ENCODE measurements at regions not wholly inside any gene's neighbourhood (a gene's known extent, or its start where the extent isn't known, plus 50 kb on each side); places are given as distances from the start of the nearest gene placed in this dataset.

DNA sequence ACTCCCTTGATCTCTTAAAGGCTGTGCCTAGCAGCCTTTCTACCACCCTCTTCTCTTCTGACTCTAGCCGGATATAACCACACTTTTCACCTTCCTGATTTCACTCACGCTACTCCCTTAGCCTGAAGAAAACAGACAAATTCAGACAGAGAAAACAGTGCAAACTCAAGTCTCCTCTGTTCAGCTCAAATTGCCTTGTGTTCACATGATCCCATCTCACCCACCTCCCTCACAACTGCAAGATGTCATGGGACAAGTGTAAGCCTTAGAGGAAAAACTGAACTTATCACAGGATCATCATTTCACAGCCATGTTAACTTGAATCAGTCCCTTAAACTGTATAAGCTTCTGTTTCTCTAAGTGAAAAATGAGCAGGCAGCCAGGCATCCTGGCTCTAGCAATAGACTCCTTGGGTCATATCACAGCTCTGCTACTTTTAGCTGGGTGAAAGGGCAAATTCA lies 66.5 kb upstream of the TENT5A start:
- no peak for DNase-seq

GRCh38 chr6:81816380-81816779 lies 63.9 kb upstream of the TENT5A start:
- DNase-seq, result no peak

DNA sequence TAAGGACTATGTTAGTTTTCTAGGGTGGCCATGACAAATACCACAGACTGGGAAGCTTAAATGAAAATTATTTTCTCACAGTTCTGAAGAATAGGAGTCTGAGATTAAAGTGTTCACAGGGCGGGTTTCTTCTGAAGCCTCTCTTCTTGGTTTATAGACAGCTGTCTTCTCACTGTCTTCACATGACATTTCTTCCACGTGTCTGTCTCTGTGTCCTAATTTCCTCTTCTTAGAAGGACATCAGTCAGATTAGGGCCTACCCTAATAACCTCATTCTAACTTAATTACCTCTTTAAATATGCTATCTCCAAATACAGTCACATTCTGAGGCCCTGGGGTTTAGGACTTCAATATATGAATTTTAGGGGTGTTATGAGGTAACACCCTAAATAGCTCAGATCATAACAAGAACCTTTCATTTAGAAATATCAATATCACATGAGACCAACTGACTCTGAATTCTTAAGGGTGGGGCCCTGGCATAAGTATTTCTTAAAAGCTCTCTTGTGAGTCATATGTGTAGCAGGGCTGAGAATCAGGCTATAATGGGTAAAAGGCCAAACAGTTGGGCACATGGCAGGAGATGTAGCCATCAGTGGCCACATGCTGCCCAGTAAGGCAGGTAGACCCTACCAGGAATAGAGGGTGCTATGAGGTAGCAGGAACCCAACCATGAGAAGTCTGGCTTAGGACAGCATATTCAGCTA lies 62.0 kb upstream of the TENT5A start:
- no peak for DNase-seq

GRCh38 chr6:81813305-81813704 lies 60.8 kb upstream of the TENT5A start:
- no peak for DNase-seq

GRCh38 chr6:81812401-81812800 lies 59.9 kb upstream of the TENT5A start:
- no peak for DNase-seq

DNA sequence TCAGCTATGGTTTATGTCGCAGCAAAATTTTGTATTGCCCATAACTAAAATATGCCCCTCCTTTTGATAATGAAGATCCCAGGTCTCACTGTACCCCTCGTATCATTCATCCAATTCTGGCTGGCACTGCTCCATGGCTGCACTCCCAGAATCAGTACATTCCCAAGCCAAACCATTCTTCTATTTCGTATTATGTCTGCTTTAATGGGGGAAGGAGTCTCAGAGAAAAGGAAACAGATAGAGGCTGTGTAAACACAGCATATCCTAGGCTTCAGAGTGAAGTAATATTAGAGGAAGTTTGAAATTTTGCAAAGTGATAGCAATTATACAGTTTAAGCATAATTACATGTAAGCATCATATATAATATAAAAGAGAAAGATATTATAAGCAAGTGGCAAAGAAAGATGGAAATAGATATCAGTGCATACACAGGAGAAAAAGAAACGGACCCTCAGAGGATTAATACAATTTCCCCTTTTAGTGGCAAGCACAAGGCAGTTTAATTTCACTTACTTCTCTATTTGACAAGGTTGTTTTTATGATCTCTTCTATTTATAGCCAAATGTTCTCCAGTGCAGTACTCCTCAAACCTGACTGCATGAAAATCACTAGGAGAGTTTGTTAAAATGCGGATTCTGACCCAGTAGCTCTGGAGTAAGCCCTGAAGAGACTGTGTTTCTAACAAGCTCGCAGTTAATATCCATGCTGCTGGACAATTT lies 56.5 kb upstream of the TENT5A start:
- DNase-seq, result peak; percentile 30

DNA sequence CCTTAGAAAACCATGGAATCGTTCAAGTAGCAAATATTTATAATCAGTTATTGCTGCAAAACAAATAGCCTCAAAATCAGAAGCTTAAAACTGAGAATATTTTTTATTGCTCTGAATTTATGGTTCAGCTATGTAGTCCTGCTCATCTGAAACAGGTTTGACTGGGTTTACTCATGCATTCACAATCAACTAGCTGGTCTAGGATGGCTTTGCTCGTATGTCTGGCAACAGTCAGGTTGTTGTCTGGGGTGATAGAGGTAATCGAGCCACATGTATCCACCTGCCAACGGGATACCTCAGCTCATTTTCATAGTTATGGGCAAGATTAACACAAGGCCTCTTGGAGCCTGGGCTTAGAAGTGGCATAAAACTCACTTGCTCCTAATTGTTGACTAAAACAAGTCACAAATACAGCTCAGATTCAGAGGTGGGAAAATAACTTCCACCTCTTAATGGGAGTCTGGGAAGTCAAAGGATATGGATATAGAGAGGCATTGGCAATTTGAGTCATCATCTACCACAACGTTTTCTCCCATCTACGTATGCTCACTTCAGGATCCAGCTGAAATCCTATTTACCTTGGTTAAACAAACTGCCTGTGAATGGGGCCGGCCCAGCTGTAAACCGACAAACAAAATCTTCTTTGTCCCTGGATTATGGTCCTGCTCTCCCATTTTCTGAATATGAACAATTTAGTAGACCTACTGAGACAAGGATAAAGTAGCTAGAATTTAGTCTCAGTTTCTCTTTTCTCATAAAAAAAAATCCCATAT lies 54.5 kb upstream of the TENT5A start:
- DNase-seq, result no peak

- no peak for DNase-seq
Observed at GRCh38 chr6:81802356-81802755, 49.9 kb upstream of the TENT5A start.

All from muscle of arm (tissue), 1 donor.